ENCODE measurements at regions not wholly inside any gene's neighbourhood (a gene's known extent, or its start where the extent isn't known, plus 50 kb on each side); places are given as distances from the start of the nearest gene placed in this dataset.

- TF ChIP-seq CTCF (IDR thresholded peaks at IDR 0.05; ENCODE audit: borderline replicate concordance) = no peak
- intact Hi-C loops (cut with micrococcal nuclease) = no loop called here
These were observed 414.6 kb upstream of the LARGE1 start for GRCh38 chr22:34334893-34335292.

GRCh38 chr22:34344702-34345101 lies 424.4 kb upstream of the LARGE1 start:
- no peak overlapping the region for H3K4me3 ChIP-seq

More at GRCh38 chr22:34334893-34335292, 414.6 kb upstream of the LARGE1 start:
- Histone ChIP-seq H3K9me3 (replicated peaks) (peaks cover 20% of the 10 kb centered on the region), H3K4me1 (no peaks in the 10 kb centered on the region), H3K27me3 (ENCODE audit: low read depth) (no peaks in the 10 kb centered on the region), H3K27ac (replicated peaks) (no peak overlapping the region), H3K4me3 (no peak overlapping the region), H3K36me3 (no peaks in the 10 kb centered on the region)
- DNase-seq = no peak

GRCh38 chr22:34354071-34354817 lies 434.0 kb upstream of the LARGE1 start:
- Histone ChIP-seq H3K4me3 (no peak overlapping the region), H3K36me3 (no peaks in the 10 kb centered on the region), H3K9me3 (replicated peaks) (no peaks in the 10 kb centered on the region), H3K27ac (replicated peaks) (no peak overlapping the region), H3K4me1 (no peaks in the 10 kb centered on the region), H3K27me3 (ENCODE audit: low read depth) (peaks cover 33% of the 10 kb centered on the region)
- no peak for DNase-seq
- intact Hi-C loops (cut with micrococcal nuclease) = no loop called here
- TF ChIP-seq CTCF (IDR thresholded peaks at IDR 0.05; ENCODE audit: borderline replicate concordance) = no peak

More at GRCh38 chr22:34344702-34345101, 424.4 kb upstream of the LARGE1 start:
- Histone ChIP-seq H3K9me3 (replicated peaks) (no peaks in the 10 kb centered on the region), H3K36me3 (no peaks in the 10 kb centered on the region), H3K4me1 (no peaks in the 10 kb centered on the region), H3K27me3 (ENCODE audit: low read depth) (peaks cover 9% of the 10 kb centered on the region), H3K27ac (replicated peaks) (no peak overlapping the region)
- peak; percentile 44 for TF ChIP-seq CTCF (IDR thresholded peaks at IDR 0.05; ENCODE audit: borderline replicate concordance)
- no peak for DNase-seq
- intact Hi-C loops (cut with micrococcal nuclease) = no loop called here

- intact Hi-C loops (cut with micrococcal nuclease) = no loop called here
- no peak for TF ChIP-seq CTCF (IDR thresholded peaks at IDR 0.05; ENCODE audit: borderline replicate concordance)
- no peaks in the 10 kb centered on the region for H3K4me1 ChIP-seq
- H3K36me3 ChIP-seq = no peaks in the 10 kb centered on the region
- no peak for DNase-seq
- peaks cover 33% of the 10 kb centered on the region for H3K27me3 ChIP-seq (ENCODE audit: low read depth)
- no peak overlapping the region for H3K4me3 ChIP-seq
- no peak overlapping the region for H3K27ac ChIP-seq (replicated peaks)
- H3K9me3 ChIP-seq (replicated peaks) = no peaks in the 10 kb centered on the region
These were observed 436.2 kb upstream of the LARGE1 start for GRCh38 chr22:34356481-34356880.

- Histone ChIP-seq H3K36me3 (no peaks in the 10 kb centered on the region), H3K9me3 (replicated peaks) (peaks cover 39% of the 10 kb centered on the region), H3K4me1 (no peaks in the 10 kb centered on the region), H3K27ac (replicated peaks) (no peak overlapping the region), H3K27me3 (ENCODE audit: low read depth) (peaks cover 27% of the 10 kb centered on the region), H3K4me3 (no peak overlapping the region)
- intact Hi-C loops (cut with micrococcal nuclease) = no loop called here
- no peak for TF ChIP-seq CTCF (IDR thresholded peaks at IDR 0.05; ENCODE audit: borderline replicate concordance)
- DNase-seq = no peak
These were observed 450.4 kb upstream of the LARGE1 start for GRCh38 chr22:34370711-34371110.

All from left ventricle myocardium inferior (tissue), 1 donor.